ENCODE measurements at regions not wholly inside any gene's neighbourhood (a gene's known extent, or its start where the extent isn't known, plus 50 kb on each side); places are given as distances from the start of the nearest gene placed in this dataset.
A peak's percentile ranks its signal among the peaks of the same experiment; 100 is the strongest.

DNA sequence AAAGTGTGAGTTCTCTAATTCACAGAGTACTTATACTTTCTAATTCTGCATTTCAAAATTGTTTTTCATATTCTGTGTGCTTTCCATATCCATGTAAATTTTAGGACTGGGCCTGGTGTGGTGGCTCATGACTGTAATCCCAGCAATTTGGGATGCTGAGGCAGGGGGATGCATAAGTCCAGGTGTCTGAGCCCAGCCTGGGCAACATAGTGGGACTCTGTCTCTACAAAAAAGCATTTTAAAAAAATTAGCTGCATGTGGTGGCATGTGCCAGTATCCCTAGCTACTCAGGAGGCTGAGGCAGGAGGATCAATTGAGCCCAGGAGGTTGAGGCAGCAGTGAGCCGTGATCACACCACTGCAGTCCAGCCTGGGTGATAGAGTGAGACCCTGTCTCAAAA is 382.6 kb upstream of the AKR1E2 start:
- no peak overlapping the region for H3K4me3 ChIP-seq
- TF ChIP-seq, protein P1, sequence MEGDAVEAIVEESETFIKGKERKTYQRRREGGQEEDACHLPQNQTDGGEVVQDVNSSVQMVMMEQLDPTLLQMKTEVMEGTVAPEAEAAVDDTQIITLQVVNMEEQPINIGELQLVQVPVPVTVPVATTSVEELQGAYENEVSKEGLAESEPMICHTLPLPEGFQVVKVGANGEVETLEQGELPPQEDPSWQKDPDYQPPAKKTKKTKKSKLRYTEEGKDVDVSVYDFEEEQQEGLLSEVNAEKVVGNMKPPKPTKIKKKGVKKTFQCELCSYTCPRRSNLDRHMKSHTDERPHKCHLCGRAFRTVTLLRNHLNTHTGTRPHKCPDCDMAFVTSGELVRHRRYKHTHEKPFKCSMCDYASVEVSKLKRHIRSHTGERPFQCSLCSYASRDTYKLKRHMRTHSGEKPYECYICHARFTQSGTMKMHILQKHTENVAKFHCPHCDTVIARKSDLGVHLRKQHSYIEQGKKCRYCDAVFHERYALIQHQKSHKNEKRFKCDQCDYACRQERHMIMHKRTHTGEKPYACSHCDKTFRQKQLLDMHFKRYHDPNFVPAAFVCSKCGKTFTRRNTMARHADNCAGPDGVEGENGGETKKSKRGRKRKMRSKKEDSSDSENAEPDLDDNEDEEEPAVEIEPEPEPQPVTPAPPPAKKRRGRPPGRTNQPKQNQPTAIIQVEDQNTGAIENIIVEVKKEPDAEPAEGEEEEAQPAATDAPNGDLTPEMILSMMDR (IDR thresholded peaks at IDR 0.05): no peak
- intact Hi-C loops (cut with DNase I): no loop called here
- no peak for ATAC-seq
- peaks cover 6% of the 10 kb centered on the region for H3K9me3 ChIP-seq
- no peak for DNase-seq
- no peaks in the 10 kb centered on the region for H3K27me3 ChIP-seq (ENCODE audit: low read depth)
- H3K4me1 ChIP-seq: no peaks in the 10 kb centered on the region
- H3K36me3 ChIP-seq: no peaks in the 10 kb centered on the region
- H3K27ac ChIP-seq: no peak overlapping the region

DNA sequence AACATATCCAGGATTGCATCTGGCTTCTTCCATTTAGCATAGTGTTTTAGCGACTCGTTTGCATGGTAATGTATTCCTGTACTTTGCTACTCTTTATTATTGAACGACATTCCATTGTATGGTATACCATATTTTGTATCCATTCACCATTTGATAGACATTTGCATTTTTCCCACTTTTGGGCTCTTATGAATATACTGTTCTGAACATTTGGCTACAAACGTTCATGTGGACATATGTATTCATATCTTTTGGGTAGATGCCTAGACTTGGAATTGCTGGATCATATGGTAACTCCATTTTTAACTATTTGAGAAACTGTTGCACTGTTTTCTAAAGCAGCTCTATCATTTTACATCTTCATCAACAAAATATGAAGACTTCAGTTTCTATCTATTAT is 383.7 kb upstream of the AKR1E2 start:
- intact Hi-C loops (cut with DNase I): no loop called here
- ATAC-seq (no peak), DNase-seq (no peak)
- TF ChIP-seq, protein P1 (IDR thresholded peaks at IDR 0.05): no peak
- Histone ChIP-seq H3K4me3 (no peak overlapping the region), H3K36me3 (no peaks in the 10 kb centered on the region), H3K9me3 (peaks cover 6% of the 10 kb centered on the region), H3K4me1 (no peaks in the 10 kb centered on the region), H3K27ac (no peak overlapping the region), H3K27me3 (ENCODE audit: low read depth) (no peaks in the 10 kb centered on the region)

DNA sequence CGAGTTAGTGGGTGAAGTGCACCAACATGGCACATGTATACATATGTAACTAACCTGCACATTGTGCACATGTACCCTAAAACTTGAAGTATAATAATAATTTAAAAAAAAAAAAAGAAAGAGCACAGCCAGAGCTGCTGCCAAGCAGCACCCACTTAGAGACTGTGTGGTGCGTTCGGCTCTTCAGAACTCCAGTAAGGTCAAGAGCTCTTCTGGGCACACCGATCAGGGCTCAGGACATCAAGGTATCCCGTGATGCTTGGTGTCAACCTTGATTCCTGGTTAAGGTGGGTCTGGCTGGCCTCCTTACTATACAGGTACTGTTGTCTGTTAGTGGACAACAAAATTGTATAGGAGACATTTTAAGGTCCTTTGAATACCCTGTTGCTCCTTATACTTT is 385.7 kb upstream of the AKR1E2 start:
- Histone ChIP-seq H3K27ac (no peak overlapping the region), H3K4me1 (no peaks in the 10 kb centered on the region), H3K27me3 (ENCODE audit: low read depth) (no peaks in the 10 kb centered on the region), H3K9me3 (peaks cover 6% of the 10 kb centered on the region), H3K36me3 (no peaks in the 10 kb centered on the region), H3K4me3 (no peak overlapping the region)
- intact Hi-C loops (cut with DNase I): no loop called here
- TF ChIP-seq, protein P1 (IDR thresholded peaks at IDR 0.05): no peak
- DNase-seq (no peak), ATAC-seq (peak in 1 of 2 donors; percentile 57)

DNA sequence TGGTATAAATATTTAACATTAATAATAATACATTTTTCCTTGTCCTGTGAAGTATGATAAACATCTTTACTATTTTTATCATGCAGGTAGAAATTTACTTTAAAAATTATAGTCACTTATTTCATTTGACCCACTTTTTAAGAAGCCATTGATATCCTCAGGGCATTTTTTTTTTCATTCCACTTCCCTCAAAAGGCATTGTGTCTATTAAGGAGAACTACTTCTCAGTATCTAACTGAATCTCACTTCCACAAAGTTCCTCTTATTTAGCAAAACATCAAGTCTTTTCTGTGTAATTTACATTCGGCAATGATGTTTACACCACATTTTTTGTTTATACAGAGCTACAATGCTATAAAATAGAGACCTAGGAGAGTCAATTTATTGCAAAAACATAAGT is 388.2 kb upstream of the AKR1E2 start:
- TF ChIP-seq, protein P1 (IDR thresholded peaks at IDR 0.05): no peak
- Histone ChIP-seq H3K27me3 (ENCODE audit: low read depth) (no peaks in the 10 kb centered on the region), H3K36me3 (no peaks in the 10 kb centered on the region), H3K9me3 (no peaks in the 10 kb centered on the region), H3K27ac (no peak overlapping the region), H3K4me3 (no peak overlapping the region), H3K4me1 (no peaks in the 10 kb centered on the region)
- DNase-seq (no peak), ATAC-seq (no peak)
- intact Hi-C loops (cut with DNase I): no loop called here

DNA sequence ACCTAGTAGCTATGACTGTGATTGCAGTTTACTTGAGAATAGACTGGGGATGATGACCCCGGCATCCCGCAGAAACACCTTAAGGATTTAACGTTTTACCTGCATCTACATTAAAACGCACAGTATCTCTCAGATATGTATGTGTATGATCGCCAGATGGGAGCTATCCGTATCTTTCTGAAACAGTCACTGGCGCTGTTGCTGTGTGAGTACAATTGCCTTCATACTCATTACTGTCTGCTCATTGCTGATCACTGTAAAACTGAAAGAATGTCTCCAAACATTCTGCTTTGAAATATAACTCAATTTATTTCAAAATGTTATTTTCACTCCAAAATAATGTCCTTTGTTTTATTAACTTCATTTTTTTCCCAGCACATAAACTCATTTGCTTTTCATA is 388.9 kb upstream of the AKR1E2 start:
- intact Hi-C loops (cut with DNase I): no loop called here
- Histone ChIP-seq H3K4me3 (no peak overlapping the region), H3K27ac (no peak overlapping the region), H3K9me3 (no peaks in the 10 kb centered on the region), H3K36me3 (no peaks in the 10 kb centered on the region), H3K27me3 (ENCODE audit: low read depth) (no peaks in the 10 kb centered on the region), H3K4me1 (no peaks in the 10 kb centered on the region)
- TF ChIP-seq, protein P1 (IDR thresholded peaks at IDR 0.05): no peak
- no peak for DNase-seq
- no peak for ATAC-seq

DNA sequence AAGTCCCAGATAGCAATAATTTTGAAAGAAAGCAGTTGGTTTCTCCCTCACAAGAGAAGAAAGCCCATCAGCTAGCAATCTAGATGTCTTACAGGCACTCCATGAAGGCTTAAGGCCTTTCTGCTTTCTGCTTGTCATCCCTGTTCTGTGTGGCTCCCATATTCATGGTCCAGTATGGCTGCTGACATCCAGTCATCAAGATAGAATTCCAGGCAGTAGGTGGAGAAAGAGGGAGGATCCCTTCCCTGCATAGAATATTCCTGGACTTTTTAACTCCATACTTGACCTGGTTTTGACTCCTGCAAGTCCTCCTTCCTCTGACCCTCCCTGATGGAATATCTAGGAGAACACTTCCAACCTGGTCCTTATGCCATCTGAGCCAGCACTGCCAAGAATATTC is 389.9 kb upstream of the AKR1E2 start:
- Histone ChIP-seq H3K36me3 (no peaks in the 10 kb centered on the region), H3K9me3 (no peaks in the 10 kb centered on the region), H3K27me3 (ENCODE audit: low read depth) (no peaks in the 10 kb centered on the region), H3K27ac (no peak overlapping the region), H3K4me3 (no peak overlapping the region), H3K4me1 (no peaks in the 10 kb centered on the region)
- DNase-seq: no peak
- intact Hi-C loops (cut with DNase I): no loop called here
- TF ChIP-seq, protein P1 (IDR thresholded peaks at IDR 0.05): no peak
- no peak for ATAC-seq

All from lower lobe of right lung (tissue), 2 donors.